ENCODE measurements at regions not wholly inside any gene's neighbourhood (a gene's known extent, or its start where the extent isn't known, plus 50 kb on each side); places are given as distances from the start of the nearest gene placed in this dataset.

DNA sequence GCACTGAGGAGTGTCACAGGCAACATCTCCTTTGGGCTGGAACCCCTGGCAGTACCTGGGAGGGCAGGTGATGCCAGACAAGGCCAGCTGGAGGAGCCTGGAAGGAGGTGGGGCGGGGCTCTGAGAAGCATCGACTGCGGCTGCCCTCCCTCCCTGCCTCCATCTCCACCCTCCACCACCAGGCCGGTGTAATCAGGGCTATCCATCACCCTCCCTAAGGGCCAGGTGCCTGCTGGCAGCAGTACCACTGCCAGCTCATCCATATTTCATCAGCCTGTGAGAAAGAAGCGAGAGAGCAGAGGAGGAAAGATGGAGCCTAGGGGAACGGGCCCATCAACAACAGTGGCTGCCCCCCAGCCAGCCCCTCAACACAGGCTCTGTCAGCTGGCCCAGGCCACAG lies 51.4 kb upstream of the RASD2 start:
- TF ChIP-seq EZH2phosphoT487 (IDR thresholded peaks at IDR 0.05; ENCODE audit: borderline replicate concordance, low read depth) (no peak), RFX5 (IDR thresholded peaks at IDR 0.05; ENCODE audit: low read length) (no peak)
- TF ChIP-seq, protein P1, sequence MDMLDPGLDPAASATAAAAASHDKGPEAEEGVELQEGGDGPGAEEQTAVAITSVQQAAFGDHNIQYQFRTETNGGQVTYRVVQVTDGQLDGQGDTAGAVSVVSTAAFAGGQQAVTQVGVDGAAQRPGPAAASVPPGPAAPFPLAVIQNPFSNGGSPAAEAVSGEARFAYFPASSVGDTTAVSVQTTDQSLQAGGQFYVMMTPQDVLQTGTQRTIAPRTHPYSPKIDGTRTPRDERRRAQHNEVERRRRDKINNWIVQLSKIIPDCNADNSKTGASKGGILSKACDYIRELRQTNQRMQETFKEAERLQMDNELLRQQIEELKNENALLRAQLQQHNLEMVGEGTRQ (IDR thresholded peaks at IDR 0.05; ENCODE audit: borderline replicate concordance, low read depth, low read length), result no peak
- TF ChIP-seq, protein P2, sequence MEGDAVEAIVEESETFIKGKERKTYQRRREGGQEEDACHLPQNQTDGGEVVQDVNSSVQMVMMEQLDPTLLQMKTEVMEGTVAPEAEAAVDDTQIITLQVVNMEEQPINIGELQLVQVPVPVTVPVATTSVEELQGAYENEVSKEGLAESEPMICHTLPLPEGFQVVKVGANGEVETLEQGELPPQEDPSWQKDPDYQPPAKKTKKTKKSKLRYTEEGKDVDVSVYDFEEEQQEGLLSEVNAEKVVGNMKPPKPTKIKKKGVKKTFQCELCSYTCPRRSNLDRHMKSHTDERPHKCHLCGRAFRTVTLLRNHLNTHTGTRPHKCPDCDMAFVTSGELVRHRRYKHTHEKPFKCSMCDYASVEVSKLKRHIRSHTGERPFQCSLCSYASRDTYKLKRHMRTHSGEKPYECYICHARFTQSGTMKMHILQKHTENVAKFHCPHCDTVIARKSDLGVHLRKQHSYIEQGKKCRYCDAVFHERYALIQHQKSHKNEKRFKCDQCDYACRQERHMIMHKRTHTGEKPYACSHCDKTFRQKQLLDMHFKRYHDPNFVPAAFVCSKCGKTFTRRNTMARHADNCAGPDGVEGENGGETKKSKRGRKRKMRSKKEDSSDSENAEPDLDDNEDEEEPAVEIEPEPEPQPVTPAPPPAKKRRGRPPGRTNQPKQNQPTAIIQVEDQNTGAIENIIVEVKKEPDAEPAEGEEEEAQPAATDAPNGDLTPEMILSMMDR (IDR thresholded peaks at IDR 0.05), result no peak

Data from SK-N-SH (cell line).